K562 (cell line): ENCODE measurements at regions not wholly inside any gene's neighbourhood (a gene's known extent, or its start where the extent isn't known, plus 50 kb on each side); places are given as distances from the start of the nearest gene placed in this dataset.
A peak's percentile ranks its signal among the peaks of the same experiment; 100 is the strongest.

ENCODE experiments used
- ATAC-seq: fragments of 200-7000 bp; cut with Tn5 transposase; 3 replicates; pipeline ENCODE4 v1.9.1; 2020; ENCODE audit warnings: moderate library complexity
- BruUV-seq: library from RNA; stranded (reverse); fragments of 400-500 nt; replicated peaks from 2 replicates; lab custom pipeline; 2021; lab: Mats Ljungman, UMichigan
- CTCF ChIA-PET: fragments of 300-600 bp; formaldehyde crosslinking; extraction: SDS; loops from one replicate; lab custom pipeline; 2021; ENCODE audit warnings: low intra/inter-chr PET ratio; lab: Yijun Ruan, JAX
- POLR2A ChIA-PET: fragments of 300-600, 350-650 bp; sonication (Branson Sonifier 250); formaldehyde crosslinking; extraction: SDS; loops from one replicate; lab custom pipeline; 2021; ENCODE audit warnings: antibody characterized with exemption, inconsistent platforms; lab: Yijun Ruan, JAX
- DNase-seq, 4 experiments: peaks; one replicate each; pipeline versions ENCODE4 v3.0.0 to v3.0.0-alpha.2; 2011 to 2018; ENCODE audit warnings: low spot score in 3 of 4, mixed read lengths in 3 of 4; ENCODE audit errors: extremely low read depth in 1 of 4
- FAIRE-seq: peaks from 2 replicates; lab custom pipeline; 2011; peaks lifted over from hg19 to GRCh38; lab: Jason Lieb, UNC
- H2AFZ ChIP-seq: 2 replicates; pipeline ENCODE4 v1.6.0; 2011; ENCODE audit warnings: low read depth, low read length, control low read depth, inconsistent platforms
- H3K27ac ChIP-seq: fragments of 200-600 bp; 3 replicates; pipeline ENCODE4 v1.8.0; 2011; ENCODE audit warnings: low read depth, mild to moderate bottlenecking, control low read depth, inconsistent platforms, low read length, moderate library complexity, mixed read lengths; ENCODE audit errors: extremely low read depth
- H3K27me3 ChIP-seq, 2 experiments: fragments of 300-600 bp in 1 of 2; 2 replicates in 1 of 2; 3 replicates in 1 of 2; pipeline versions ENCODE4 v1.6.0 to v1.8.0; 2011; ENCODE audit warnings: inconsistent platforms in 2 of 2, low read length in 2 of 2, mild to moderate bottlenecking in 1 of 2, mixed read lengths in 1 of 2, moderate library complexity in 1 of 2; ENCODE audit not compliant: control insufficient read depth in 2 of 2, insufficient read depth in 2 of 2
- H3K36me3 ChIP-seq: fragments of 300-600 bp; 3 replicates; pipeline ENCODE4 v1.8.0; 2011; ENCODE audit warnings: mild to moderate bottlenecking, low read length, inconsistent platforms; ENCODE audit not compliant: control insufficient read depth, insufficient read depth
- H3K4me1 ChIP-seq, 2 experiments: fragments of 200-600 bp in 1 of 2; replicated peaks in 1 of 2; 2 replicates in 1 of 2; 3 replicates in 1 of 2; pipeline versions ENCODE4 v1.5.1 to v1.8.0; 2011; ENCODE audit warnings: inconsistent platforms in 2 of 2, low read length in 2 of 2, mild to moderate bottlenecking in 1 of 2, mixed read lengths in 1 of 2, moderate library complexity in 1 of 2; ENCODE audit not compliant: control insufficient read depth in 2 of 2, insufficient read depth in 2 of 2
- H3K4me2 ChIP-seq: 2 replicates; pipeline ENCODE4 v1.6.1; 2011; ENCODE audit warnings: low read length, control low read depth, inconsistent platforms, mixed read lengths; ENCODE audit not compliant: insufficient read depth
- H3K4me3 ChIP-seq: fragments of 200-600 bp; sonication (generic), shearing (Covaris generic); 2 replicates; pipeline ENCODE4 v1.5.1; 2016; ENCODE audit warnings: control low read depth, inconsistent platforms
- H3K79me2 ChIP-seq: fragments of 200-600 bp; 3 replicates; pipeline ENCODE4 v1.8.0; 2011; ENCODE audit warnings: low read length, inconsistent platforms; ENCODE audit not compliant: control insufficient read depth, insufficient read depth
- H3K9ac ChIP-seq, 2 experiments: 2 replicates each; pipeline versions ENCODE4 v1.6.0 to v1.6.1; 2011; ENCODE audit warnings: low read depth in 2 of 2, low read length in 2 of 2, control low read depth in 1 of 2, inconsistent platforms in 1 of 2, mild to moderate bottlenecking in 1 of 2, mixed read lengths in 1 of 2; ENCODE audit not compliant: insufficient read depth in 1 of 2
- H3K9me1 ChIP-seq: one replicate; pipeline ENCODE4 v1.6.0; 2011; ENCODE audit warnings: inconsistent platforms, mild to moderate bottlenecking, low read length, moderate library complexity; ENCODE audit not compliant: control insufficient read depth, insufficient read depth
- H3K9me3 ChIP-seq: replicated peaks from 2 replicates; pipeline ENCODE4 v1.5.1; 2011; ENCODE audit warnings: low read depth, low read length, inconsistent platforms; ENCODE audit not compliant: control insufficient read depth, insufficient read depth
- H4K20me1 ChIP-seq: replicated peaks from 2 replicates; pipeline ENCODE4 v1.6.1; 2011; ENCODE audit warnings: low read length, inconsistent platforms, mixed read lengths; ENCODE audit not compliant: control insufficient read depth, insufficient read depth
- ARID2 ChIP-seq: fragments of 450-650 bp; IDR thresholded peaks from 2 replicates; pipeline ENCODE4 v1.6.1; 2017; ENCODE audit warnings: antibody characterized with exemption, mild to moderate bottlenecking
- CEBPG ChIP-seq, 3 experiments: fragments of 200-800 bp in 1 of 3; sonication (Bioruptor generic) in 1 of 3; sonication (generic) in 1 of 3; formaldehyde crosslinking in 1 of 3; IDR thresholded peaks in 2 of 3; conservative IDR thresholded peaks in 1 of 3; 2 replicates each; pipeline versions ENCODE4 v1.6.1 to v1.8.0; 2016 to 2022; ENCODE audit warnings: missing compliant biosample characterization in 2 of 3, missing genetic modification characterization in 2 of 3, mild to moderate bottlenecking in 1 of 3, missing genetic modification reagents in 1 of 3
- CLOCK ChIP-seq: fragments of 250-450 bp; sonication (Bioruptor Pico); IDR thresholded peaks from 2 replicates; pipeline ENCODE4 v1.4.0; 2020; ENCODE audit warnings: mild to moderate bottlenecking, moderate library complexity, borderline replicate concordance
- KLF1 ChIP-seq: fragments of 450-650 bp; IDR thresholded peaks from 2 replicates; pipeline ENCODE4 v1.6.1; 2016; ENCODE audit warnings: missing genetic modification characterization, missing compliant biosample characterization
- MEIS2 ChIP-seq: fragments of 450-650 bp; IDR thresholded peaks from 2 replicates; pipeline ENCODE4 v1.6.1; 2014; ENCODE audit warnings: mild to moderate bottlenecking; ENCODE audit not compliant: partially characterized antibody
- MTF1 ChIP-seq: fragments of 250-450 bp; sonication (Bioruptor Pico); IDR thresholded peaks from 2 replicates; pipeline ENCODE4 v1.9.0; 2021; ENCODE audit warnings: moderate library complexity, mild to moderate bottlenecking, inconsistent platforms, borderline replicate concordance
- NFE2L1 ChIP-seq: fragments of 450-650 bp; IDR thresholded peaks from 2 replicates; pipeline ENCODE4 v1.6.1; 2016; ENCODE audit warnings: missing genetic modification characterization, low read depth, mild to moderate bottlenecking, missing compliant biosample characterization, moderate library complexity, borderline replicate concordance
- WGBS: fragments of 100-300 bp; shearing (Covaris generic); methylation state at CpG from one replicate; pipeline ENCODE4 v1.1.6; 2016; ENCODE audit warnings: low coverage, mixed read lengths; ENCODE audit not compliant: insufficient coverage; ENCODE audit errors: missing lambda C conversion rate; 5-methylcytosine and 5-hydroxymethylcytosine counted together
- in situ Hi-C: fragments of 300-500 bp; cut with MboI; formaldehyde crosslinking; loops from 4 replicates; pipeline ENCODE4 v1.15.0; 2018; ENCODE audit warnings: inconsistent platforms, mixed read lengths
- intact Hi-C: fragments of 100-400 bp; cut with micrococcal nuclease; formaldehyde crosslinking; loops from 2 replicates; pipeline ENCODE4 v1.14.2; 2022

GRCh38 chr14:103214461-103214958 is 91.2 kb downstream of the TNFAIP2 start:
- ChIA-PET CTCF (no interaction called here), POLR2A (no interaction called here)
- no peak overlapping the region for H2AFZ ChIP-seq
- H3K9me1 ChIP-seq: no peaks in the 10 kb centered on the region
- no peaks in the 10 kb centered on the region for H3K27me3 ChIP-seq
- H3K4me2 ChIP-seq: no peak overlapping the region
- H3K4me3 ChIP-seq: no peak overlapping the region
- in situ Hi-C loops (no loop called here), intact Hi-C loops (no loop called here)
- no peak overlapping the region for H3K9ac ChIP-seq
- FAIRE-seq (no peak), DNase-seq (no peak), ATAC-seq (no peak)
- peaks cover 2 to 4% of the 10 kb centered on the region in 2 experiments; a peak in 4 of 5 replicates for H3K4me1 ChIP-seq
- H3K9me3 ChIP-seq: no peaks in the 10 kb centered on the region
- no peaks in the 10 kb centered on the region for H3K36me3 ChIP-seq
- H3K79me2 ChIP-seq: no peaks in the 10 kb centered on the region
- TF ChIP-seq CLOCK (CRISPR knock-in tag) (no peak), MEIS2 (peak; percentile 8)
- no TSS peak for BruUV-seq
- no peak overlapping the region for H3K27ac ChIP-seq
- H4K20me1 ChIP-seq: no peaks in the 10 kb centered on the region
- 30% methylated on average over 14 of the region's 14 CpGs for WGBS

GRCh38 chr14:103216399-103216798 is 93.1 kb downstream of the TNFAIP2 start:
- no TSS peak for BruUV-seq
- Histone ChIP-seq H3K4me1 (peaks cover 0 to 10% of the 10 kb centered on the region in 2 experiments; a peak in 2 of 5 replicates), H3K4me2 (no peak overlapping the region), H4K20me1 (no peaks in the 10 kb centered on the region), H3K79me2 (no peaks in the 10 kb centered on the region), H3K27me3 (no peaks in the 10 kb centered on the region), H3K9me1 (no peaks in the 10 kb centered on the region), H3K4me3 (no peak overlapping the region), H3K27ac (no peak overlapping the region), H3K36me3 (no peaks in the 10 kb centered on the region), H3K9me3 (no peaks in the 10 kb centered on the region), H3K9ac (peak overlapping the region in 1 of 2 experiments; percentile 17; a peak in 1 of 4 replicates), H2AFZ (no peak overlapping the region)
- WGBS: 58% methylated on average over 6 of the region's 10 CpGs
- intact Hi-C loops (no loop called here), in situ Hi-C loops (no loop called here)
- POLR2A ChIA-PET: interaction anchor here (1.4 kb wide), 1 partner anchor 8 kb away, joined by 7 read pairs; no protein-coding TSS in a partner anchor
- CTCF ChIA-PET: no interaction called here
- ATAC-seq (no peak), DNase-seq (no peak), FAIRE-seq (no peak)
- no peak for TF ChIP-seq MTF1 (CRISPR knock-in tag)
- TF ChIP-seq NFE2L1 (tag): no peak
- no peak for TF ChIP-seq CEBPG (CRISPR knock-in tag; IDR thresholded peaks at IDR 0.05)
- no peak for TF ChIP-seq CEBPG (tag; conservative IDR thresholded peaks at IDR 0.05 in 1 of 2, IDR thresholded peaks at IDR 0.05 in 1 of 2)
- TF ChIP-seq KLF1 (tag): no peak
- TF ChIP-seq ARID2: no peak
